MCF 10A (cell line): ENCODE measurements at regions not wholly inside any gene's neighbourhood (a gene's known extent, or its start where the extent isn't known, plus 50 kb on each side); places are given as distances from the start of the nearest gene placed in this dataset.

ENCODE experiments used
- BruUV-seq: library from RNA; stranded (reverse); fragments of 400-500 nt; replicated peaks from 2 replicates; lab custom pipeline; 2021; lab: Mats Ljungman, UMichigan
- CTCF ChIA-PET: fragments of 300-600 bp; sonication (Branson Sonifier 250); formaldehyde crosslinking; extraction: SDS; loops from one replicate; lab custom pipeline; 2021; ENCODE audit warnings: antibody characterized with exemption, inconsistent platforms; lab: Yijun Ruan, JAX
- POLR2A ChIA-PET: fragments of 300-600, 350-650 bp; sonication (Branson Sonifier 250); formaldehyde crosslinking; extraction: SDS; loops from one replicate; lab custom pipeline; 2020; ENCODE audit warnings: antibody characterized with exemption, inconsistent platforms; lab: Yijun Ruan, JAX
- DNase-seq: peaks from one replicate; pipeline ENCODE4 v3.0.0-alpha.2; 2018; ENCODE audit not compliant: unreplicated experiment
- H3K27ac Mint-ChIP-seq: one replicate; pipeline ENCODE4 v1.8.0; 2022; ENCODE audit warnings: mild to moderate bottlenecking, low read depth, mixed read lengths; ENCODE audit not compliant: unreplicated experiment
- H3K27me3 Mint-ChIP-seq: one replicate; pipeline ENCODE4 v1.8.0; 2022; ENCODE audit warnings: mixed read lengths; ENCODE audit not compliant: insufficient read depth, unreplicated experiment
- H3K36me3 Mint-ChIP-seq: one replicate; pipeline ENCODE4 v1.8.0; 2022; ENCODE audit warnings: mild to moderate bottlenecking, moderate library complexity, mixed read lengths; ENCODE audit not compliant: insufficient read depth, unreplicated experiment
- H3K4me1 Mint-ChIP-seq: one replicate; pipeline ENCODE4 v1.8.0; 2022; ENCODE audit warnings: mixed read lengths; ENCODE audit not compliant: insufficient read depth, unreplicated experiment
- H3K4me3 Mint-ChIP-seq: one replicate; pipeline ENCODE4 v1.8.0; 2022; ENCODE audit warnings: mild to moderate bottlenecking, moderate library complexity, mixed read lengths; ENCODE audit not compliant: unreplicated experiment
- H3K9me3 Mint-ChIP-seq: one replicate; pipeline ENCODE4 v1.8.0; 2022; ENCODE audit warnings: mixed read lengths; ENCODE audit not compliant: unreplicated experiment
- CTCF ChIP-seq: fragments of 200-600 bp; IDR thresholded peaks from one replicate; pipeline ENCODE4 v1.8.0; 2022; ENCODE audit warnings: antibody characterized with exemption, mild to moderate bottlenecking; ENCODE audit not compliant: unreplicated experiment
- intact Hi-C: fragments of 100-400 bp; cut with micrococcal nuclease; formaldehyde crosslinking; loops from 2 replicates; pipeline ENCODE4 v1.14.1; 2022

GRCh38 chr12:112713471-112713870 is 78.1 kb upstream of the RPH3A start:
- BruUV-seq = no TSS peak
- no peaks in the 10 kb centered on the region for H3K36me3 Mint-ChIP-seq
- no peak for DNase-seq
- intact Hi-C loops = no loop called here
- ChIA-PET POLR2A (no interaction called here), CTCF (no interaction called here)
- no peak for TF ChIP-seq CTCF
- no peak overlapping the region for H3K4me3 Mint-ChIP-seq
- peaks cover 40% of the 10 kb centered on the region for H3K27me3 Mint-ChIP-seq
- no peaks in the 10 kb centered on the region for H3K9me3 Mint-ChIP-seq
- H3K27ac Mint-ChIP-seq = no peak overlapping the region
- H3K4me1 Mint-ChIP-seq = no peaks in the 10 kb centered on the region

GRCh38 chr12:112714166-112714710 is 77.3 kb upstream of the RPH3A start:
- Mint-ChIP-seq H3K27me3 (peaks cover 38% of the 10 kb centered on the region), H3K4me1 (no peaks in the 10 kb centered on the region), H3K4me3 (no peak overlapping the region), H3K27ac (no peak overlapping the region), H3K9me3 (no peaks in the 10 kb centered on the region), H3K36me3 (no peaks in the 10 kb centered on the region)
- ChIA-PET CTCF (no interaction called here), POLR2A (no interaction called here)
- no peak for TF ChIP-seq CTCF
- BruUV-seq = no TSS peak
- DNase-seq = no peak
- intact Hi-C loops = no loop called here

GRCh38 chr12:112716099-112717093 is 75.2 kb upstream of the RPH3A start:
- DNase-seq = peak; percentile 16
- H3K27ac Mint-ChIP-seq = no peak overlapping the region
- POLR2A ChIA-PET = no interaction called here
- H3K4me1 Mint-ChIP-seq = no peaks in the 10 kb centered on the region
- intact Hi-C loops = no loop called here
- no peaks in the 10 kb centered on the region for H3K9me3 Mint-ChIP-seq
- no peaks in the 10 kb centered on the region for H3K36me3 Mint-ChIP-seq
- BruUV-seq = no TSS peak
- H3K27me3 Mint-ChIP-seq = peaks cover 44% of the 10 kb centered on the region
- no peak for TF ChIP-seq CTCF
- no peak overlapping the region for H3K4me3 Mint-ChIP-seq
- CTCF ChIA-PET = no interaction called here

GRCh38 chr12:112728864-112729263 is 62.7 kb upstream of the RPH3A start:
- CTCF ChIA-PET = no interaction called here
- H3K36me3 Mint-ChIP-seq = no peaks in the 10 kb centered on the region
- POLR2A ChIA-PET = no interaction called here

More at GRCh38 chr12:112728864-112729263, 62.7 kb upstream of the RPH3A start:
- BruUV-seq = no TSS peak
- DNase-seq = no peak
- H3K9me3 Mint-ChIP-seq = no peaks in the 10 kb centered on the region
- H3K4me1 Mint-ChIP-seq = no peaks in the 10 kb centered on the region
- no peak for TF ChIP-seq CTCF
- peaks cover 39% of the 10 kb centered on the region for H3K27me3 Mint-ChIP-seq
- no peak overlapping the region for H3K27ac Mint-ChIP-seq
- intact Hi-C loops = no loop called here
- H3K4me3 Mint-ChIP-seq = no peak overlapping the region
